ENCODE measurements at regions not wholly inside any gene's neighbourhood (a gene's known extent, or its start where the extent isn't known, plus 50 kb on each side); places are given as distances from the start of the nearest gene placed in this dataset.
A peak's percentile ranks its signal among the peaks of the same experiment; 100 is the strongest.

GRCh38 chr2:223701761-223702160 lies 99.6 kb upstream of the SCG2 start:
- DNase-seq = peak; percentile 54

GRCh38 chr2:223700221-223700620 lies 98.1 kb upstream of the SCG2 start:
- peak; percentile 44 for DNase-seq

- DNase-seq = peak; percentile 28
These were observed 95.9 kb upstream of the SCG2 start for GRCh38 chr2:223697892-223698645.

GRCh38 chr2:223697316-223697891 lies 95.2 kb upstream of the SCG2 start:
- peak; percentile 32 for DNase-seq

GRCh38 chr2:223696719-223697118 lies 94.6 kb upstream of the SCG2 start:
- DNase-seq = peak; percentile 93

- peak; percentile 75 for DNase-seq
These were observed 90.2 kb upstream of the SCG2 start for GRCh38 chr2:223692191-223692947.

- no peak for DNase-seq
These were observed 86.1 kb upstream of the SCG2 start for GRCh38 chr2:223688094-223688835.

- no peak for DNase-seq
These were observed 79.0 kb upstream of the SCG2 start for GRCh38 chr2:223681125-223681524.

GRCh38 chr2:223674998-223675609 lies 72.9 kb upstream of the SCG2 start:
- DNase-seq = peak; percentile 63

GRCh38 chr2:223669453-223670225 lies 67.5 kb upstream of the SCG2 start:
- DNase-seq = no peak

GRCh38 chr2:223668302-223668998 lies 66.3 kb upstream of the SCG2 start:
- DNase-seq = no peak

- DNase-seq = no peak
These were observed 52.3 kb upstream of the SCG2 start for GRCh38 chr2:223654384-223654915.

- no peak for DNase-seq
These were observed 50.7 kb upstream of the SCG2 start for GRCh38 chr2:223652902-223653301.

GRCh38 chr2:223652122-223652521 lies 50.0 kb upstream of the SCG2 start:
- DNase-seq = no peak

Measured in DMS53 (cell line).